ENCODE measurements at regions not wholly inside any gene's neighbourhood (a gene's known extent, or its start where the extent isn't known, plus 50 kb on each side); places are given as distances from the start of the nearest gene placed in this dataset.

GRCh38 chr12:88371416-88372183, 208.7 kb downstream of the KITLG start:
- DNase-seq: no peak

- DNase-seq: no peak
Measured at GRCh38 chr12:88375306-88376305, 204.7 kb downstream of the KITLG start.

- no peak for DNase-seq
Measured at GRCh38 chr12:88377973-88378372, 202.3 kb downstream of the KITLG start.

- no peak for DNase-seq
Measured at GRCh38 chr12:88381466-88381865, 198.8 kb downstream of the KITLG start.

GRCh38 chr12:88383405-88383804, 196.9 kb downstream of the KITLG start:
- DNase-seq: no peak

- no peak for DNase-seq
Measured at GRCh38 chr12:88388566-88389540, 191.4 kb downstream of the KITLG start.

- DNase-seq: no peak
Measured at GRCh38 chr12:88390811-88391210, 189.5 kb downstream of the KITLG start.

GRCh38 chr12:88391556-88391955, 188.7 kb downstream of the KITLG start:
- DNase-seq: no peak

GRCh38 chr12:88393017-88393767, 187.1 kb downstream of the KITLG start:
- DNase-seq: no peak

- no peak for DNase-seq
Measured at GRCh38 chr12:88398031-88398430, 182.2 kb downstream of the KITLG start.

GRCh38 chr12:88399811-88400210, 180.5 kb downstream of the KITLG start:
- DNase-seq: no peak

- no peak for DNase-seq
Measured at GRCh38 chr12:88400302-88400701, 180.0 kb downstream of the KITLG start.

- no peak for DNase-seq
Measured at GRCh38 chr12:88401155-88401554, 179.1 kb downstream of the KITLG start.

- DNase-seq: no peak
Measured at GRCh38 chr12:88406905-88407304, 173.4 kb downstream of the KITLG start.

GRCh38 chr12:88408823-88409222, 171.4 kb downstream of the KITLG start:
- DNase-seq: no peak

GRCh38 chr12:88409257-88409656, 171.0 kb downstream of the KITLG start:
- DNase-seq: no peak

GRCh38 chr12:88411689-88412088, 168.6 kb downstream of the KITLG start:
- DNase-seq: no peak

- no peak for DNase-seq
Measured at GRCh38 chr12:88413646-88414045, 166.6 kb downstream of the KITLG start.

GRCh38 chr12:88416155-88416554, 164.1 kb downstream of the KITLG start:
- no peak for DNase-seq

- peak; percentile 64 for DNase-seq
Measured at GRCh38 chr12:88416786-88417185, 163.5 kb downstream of the KITLG start.

- DNase-seq: peak; percentile 88
Measured at GRCh38 chr12:88417531-88417930, 162.7 kb downstream of the KITLG start.
